ENCODE measurements at regions not wholly inside any gene's neighbourhood (a gene's known extent, or its start where the extent isn't known, plus 50 kb on each side); places are given as distances from the start of the nearest gene placed in this dataset.

GRCh38 chr5:4984461-4984860 is 155.7 kb upstream of the ADAMTS16 start:
- CTCF ChIA-PET = no interaction called here
- Mint-ChIP-seq H3K9me3 (ENCODE audit: low read depth, unreplicated experiment) (peaks cover 9% of the 10 kb centered on the region), H3K27me3 (ENCODE audit: unreplicated experiment) (no peaks in the 10 kb centered on the region), H3K36me3 (ENCODE audit: insufficient read depth, unreplicated experiment) (no peaks in the 10 kb centered on the region), H3K27ac (ENCODE audit: unreplicated experiment) (no peak overlapping the region), H3K4me1 (ENCODE audit: low read depth, unreplicated experiment) (no peaks in the 10 kb centered on the region), H3K4me3 (ENCODE audit: low read depth, unreplicated experiment) (no peak overlapping the region)
- intact Hi-C loops (cut with micrococcal nuclease; ENCODE audit: unreplicated experiment) = no loop called here
- BruUV-seq (replicated peaks) = no TSS peak
- no peak for DNase-seq
- TF ChIP-seq, protein P1, sequence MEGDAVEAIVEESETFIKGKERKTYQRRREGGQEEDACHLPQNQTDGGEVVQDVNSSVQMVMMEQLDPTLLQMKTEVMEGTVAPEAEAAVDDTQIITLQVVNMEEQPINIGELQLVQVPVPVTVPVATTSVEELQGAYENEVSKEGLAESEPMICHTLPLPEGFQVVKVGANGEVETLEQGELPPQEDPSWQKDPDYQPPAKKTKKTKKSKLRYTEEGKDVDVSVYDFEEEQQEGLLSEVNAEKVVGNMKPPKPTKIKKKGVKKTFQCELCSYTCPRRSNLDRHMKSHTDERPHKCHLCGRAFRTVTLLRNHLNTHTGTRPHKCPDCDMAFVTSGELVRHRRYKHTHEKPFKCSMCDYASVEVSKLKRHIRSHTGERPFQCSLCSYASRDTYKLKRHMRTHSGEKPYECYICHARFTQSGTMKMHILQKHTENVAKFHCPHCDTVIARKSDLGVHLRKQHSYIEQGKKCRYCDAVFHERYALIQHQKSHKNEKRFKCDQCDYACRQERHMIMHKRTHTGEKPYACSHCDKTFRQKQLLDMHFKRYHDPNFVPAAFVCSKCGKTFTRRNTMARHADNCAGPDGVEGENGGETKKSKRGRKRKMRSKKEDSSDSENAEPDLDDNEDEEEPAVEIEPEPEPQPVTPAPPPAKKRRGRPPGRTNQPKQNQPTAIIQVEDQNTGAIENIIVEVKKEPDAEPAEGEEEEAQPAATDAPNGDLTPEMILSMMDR (IDR thresholded peaks at IDR 0.05; ENCODE audit: unreplicated experiment) = no peak

DNA sequence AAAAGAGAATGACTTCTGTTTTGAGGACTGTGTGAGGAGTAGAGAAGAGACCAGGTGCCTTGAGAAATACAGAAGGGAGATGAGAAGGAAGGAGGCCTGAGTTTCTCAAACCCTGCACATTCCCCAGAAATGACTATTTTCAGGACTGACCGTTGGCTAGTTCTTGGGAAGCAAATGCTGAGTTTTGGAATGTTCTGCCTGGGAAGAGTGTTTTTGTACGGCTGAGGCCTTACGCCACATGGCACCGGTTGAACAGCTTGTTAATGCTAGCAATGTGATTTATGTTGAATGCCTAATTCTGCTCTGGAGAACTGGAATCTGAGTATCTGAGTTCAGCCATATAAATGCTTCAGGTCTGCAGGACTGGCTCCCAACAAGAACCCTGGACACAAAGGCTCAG is 152.7 kb upstream of the ADAMTS16 start:
- Mint-ChIP-seq H3K9me3 (ENCODE audit: low read depth, unreplicated experiment) (peaks cover 6% of the 10 kb centered on the region), H3K27ac (ENCODE audit: unreplicated experiment) (no peak overlapping the region), H3K36me3 (ENCODE audit: insufficient read depth, unreplicated experiment) (no peaks in the 10 kb centered on the region), H3K4me3 (ENCODE audit: low read depth, unreplicated experiment) (no peak overlapping the region), H3K27me3 (ENCODE audit: unreplicated experiment) (no peaks in the 10 kb centered on the region), H3K4me1 (ENCODE audit: low read depth, unreplicated experiment) (no peaks in the 10 kb centered on the region)
- DNase-seq = no peak
- intact Hi-C loops (cut with micrococcal nuclease; ENCODE audit: unreplicated experiment) = no loop called here
- no TSS peak for BruUV-seq (replicated peaks)
- TF ChIP-seq, protein P1 (IDR thresholded peaks at IDR 0.05; ENCODE audit: unreplicated experiment) = no peak
- CTCF ChIA-PET = no interaction called here

GRCh38 chr5:4989118-4989517 is 151.0 kb upstream of the ADAMTS16 start:
- no peaks in the 10 kb centered on the region for H3K36me3 Mint-ChIP-seq (ENCODE audit: insufficient read depth, unreplicated experiment)
- intact Hi-C loops (cut with micrococcal nuclease; ENCODE audit: unreplicated experiment) = no loop called here
- H3K9me3 Mint-ChIP-seq (ENCODE audit: low read depth, unreplicated experiment) = peaks cover 9% of the 10 kb centered on the region
- H3K27me3 Mint-ChIP-seq (ENCODE audit: unreplicated experiment) = no peaks in the 10 kb centered on the region
- no peak overlapping the region for H3K4me3 Mint-ChIP-seq (ENCODE audit: low read depth, unreplicated experiment)
- DNase-seq = no peak
- CTCF ChIA-PET = no interaction called here
- H3K27ac Mint-ChIP-seq (ENCODE audit: unreplicated experiment) = no peak overlapping the region
- BruUV-seq (replicated peaks) = no TSS peak
- TF ChIP-seq, protein P1 (IDR thresholded peaks at IDR 0.05; ENCODE audit: unreplicated experiment) = no peak
- H3K4me1 Mint-ChIP-seq (ENCODE audit: low read depth, unreplicated experiment) = no peaks in the 10 kb centered on the region

GRCh38 chr5:4990017-4990416 is 150.1 kb upstream of the ADAMTS16 start:
- no TSS peak for BruUV-seq (replicated peaks)
- no peak overlapping the region for H3K27ac Mint-ChIP-seq (ENCODE audit: unreplicated experiment)
- H3K27me3 Mint-ChIP-seq (ENCODE audit: unreplicated experiment) = no peaks in the 10 kb centered on the region
- intact Hi-C loops (cut with micrococcal nuclease; ENCODE audit: unreplicated experiment) = no loop called here
- no peaks in the 10 kb centered on the region for H3K4me1 Mint-ChIP-seq (ENCODE audit: low read depth, unreplicated experiment)
- CTCF ChIA-PET = no interaction called here
- DNase-seq = no peak
- TF ChIP-seq, protein P1 (IDR thresholded peaks at IDR 0.05; ENCODE audit: unreplicated experiment) = no peak
- H3K9me3 Mint-ChIP-seq (ENCODE audit: low read depth, unreplicated experiment) = peaks cover 9% of the 10 kb centered on the region
- H3K36me3 Mint-ChIP-seq (ENCODE audit: insufficient read depth, unreplicated experiment) = no peaks in the 10 kb centered on the region
- no peak overlapping the region for H3K4me3 Mint-ChIP-seq (ENCODE audit: low read depth, unreplicated experiment)

GRCh38 chr5:4990462-4990861 is 149.7 kb upstream of the ADAMTS16 start:
- H3K9me3 Mint-ChIP-seq (ENCODE audit: low read depth, unreplicated experiment) = peaks cover 9% of the 10 kb centered on the region
- TF ChIP-seq, protein P1 (IDR thresholded peaks at IDR 0.05; ENCODE audit: unreplicated experiment) = no peak
- no TSS peak for BruUV-seq (replicated peaks)
- DNase-seq = no peak
- H3K27me3 Mint-ChIP-seq (ENCODE audit: unreplicated experiment) = no peaks in the 10 kb centered on the region
- H3K27ac Mint-ChIP-seq (ENCODE audit: unreplicated experiment) = no peak overlapping the region
- intact Hi-C loops (cut with micrococcal nuclease; ENCODE audit: unreplicated experiment) = no loop called here
- H3K36me3 Mint-ChIP-seq (ENCODE audit: insufficient read depth, unreplicated experiment) = no peaks in the 10 kb centered on the region
- H3K4me1 Mint-ChIP-seq (ENCODE audit: low read depth, unreplicated experiment) = no peaks in the 10 kb centered on the region
- CTCF ChIA-PET = no interaction called here
- H3K4me3 Mint-ChIP-seq (ENCODE audit: low read depth, unreplicated experiment) = no peak overlapping the region
